ENCODE measurements at regions not wholly inside any gene's neighbourhood (a gene's known extent, or its start where the extent isn't known, plus 50 kb on each side); places are given as distances from the start of the nearest gene placed in this dataset.
A peak's percentile ranks its signal among the peaks of the same experiment; 100 is the strongest.

DNA sequence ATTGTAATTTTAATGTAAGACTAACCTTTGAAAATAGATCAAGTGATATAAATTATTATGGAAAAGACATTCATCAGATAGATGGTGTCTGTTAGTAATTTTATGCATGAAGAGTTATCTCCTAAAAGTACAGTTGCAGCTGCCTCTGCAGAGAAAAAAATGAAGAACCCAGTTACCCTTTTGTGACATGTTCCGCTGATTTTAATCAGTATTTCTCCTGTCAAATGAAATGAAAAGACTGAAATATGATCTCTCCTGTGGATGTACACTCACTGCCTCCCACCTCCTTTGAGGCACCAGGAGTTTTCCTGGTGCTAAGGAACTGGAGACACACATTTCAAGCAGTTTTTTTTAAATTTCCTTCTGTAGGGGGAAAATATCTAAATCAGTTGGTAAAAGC lies 277.4 kb downstream of the KIF4B start:
- DNase-seq, result no peak

DNA sequence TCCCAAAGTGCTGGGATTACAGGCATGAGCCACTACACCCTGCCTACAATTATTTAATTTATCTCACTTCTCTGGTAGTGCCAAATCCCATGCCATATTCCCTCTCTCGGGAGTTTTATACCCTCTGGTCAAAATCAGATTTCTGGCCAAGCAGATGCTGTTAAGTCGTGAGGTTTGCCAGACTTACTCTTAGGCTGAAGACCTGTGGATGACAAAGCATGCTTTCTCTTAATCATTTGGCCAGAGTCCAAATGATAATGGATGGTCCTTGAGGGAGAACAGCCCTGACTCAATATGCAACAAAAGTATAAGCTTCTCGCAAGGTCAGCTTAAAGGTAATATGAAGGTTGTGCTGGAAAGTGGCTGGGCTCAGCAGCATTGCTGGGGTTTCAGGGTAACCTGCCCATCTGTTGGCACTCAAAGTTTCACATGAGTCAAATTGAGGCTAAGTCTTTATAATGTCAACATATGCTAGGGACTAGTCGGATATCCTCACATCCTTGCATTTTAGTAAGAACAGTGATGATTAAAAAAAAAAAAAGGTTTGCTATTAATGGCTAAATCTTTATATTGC lies 280.1 kb downstream of the KIF4B start:
- no peak for DNase-seq

DNA sequence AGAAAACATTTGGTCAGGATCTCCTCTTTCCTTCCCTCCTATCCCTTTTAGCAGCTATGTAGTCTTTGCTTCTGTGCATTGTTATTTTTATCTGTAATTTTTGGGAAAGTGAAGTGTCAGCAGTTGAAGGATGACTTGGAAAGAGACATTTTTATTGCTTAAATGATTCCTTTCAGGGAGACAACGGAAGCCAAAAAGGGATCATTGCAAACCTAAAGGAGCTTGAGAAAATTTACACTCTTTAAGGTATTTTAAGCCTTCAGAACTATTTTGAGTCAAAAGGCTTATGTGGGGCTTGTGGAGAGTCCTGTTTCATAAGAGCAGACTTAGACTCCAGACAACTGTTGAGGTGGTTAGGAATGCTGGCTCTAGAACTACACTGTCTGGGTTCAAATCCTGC lies 281.6 kb downstream of the KIF4B start:
- DNase-seq, result peak in 1 of 58 donors; percentile 4

- DNase-seq, result no peak
Observed at GRCh38 chr5:155299386-155300005, 285.9 kb downstream of the KIF4B start.

DNA sequence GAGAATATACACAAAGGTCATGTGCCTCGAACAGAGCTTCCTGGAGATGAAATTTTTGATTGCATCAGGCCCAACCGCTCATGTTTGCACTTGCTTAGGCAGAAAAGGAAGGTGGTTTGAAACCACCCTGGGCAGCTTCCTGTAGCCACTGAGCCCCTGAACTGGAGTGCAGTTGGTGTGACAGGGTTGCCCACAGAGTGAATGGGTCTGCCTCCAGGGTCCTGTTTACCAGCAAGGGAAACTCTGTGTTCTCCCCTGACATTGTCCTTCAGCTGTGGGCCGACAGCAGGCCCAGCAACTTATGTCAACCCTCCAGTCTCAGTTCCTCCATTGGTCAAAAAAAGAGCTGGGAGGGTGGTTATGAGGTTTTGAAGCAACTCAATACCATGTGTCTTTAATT lies 289.6 kb downstream of the KIF4B start:
- DNase-seq, result peak in 1 of 58 donors; percentile 0

DNA sequence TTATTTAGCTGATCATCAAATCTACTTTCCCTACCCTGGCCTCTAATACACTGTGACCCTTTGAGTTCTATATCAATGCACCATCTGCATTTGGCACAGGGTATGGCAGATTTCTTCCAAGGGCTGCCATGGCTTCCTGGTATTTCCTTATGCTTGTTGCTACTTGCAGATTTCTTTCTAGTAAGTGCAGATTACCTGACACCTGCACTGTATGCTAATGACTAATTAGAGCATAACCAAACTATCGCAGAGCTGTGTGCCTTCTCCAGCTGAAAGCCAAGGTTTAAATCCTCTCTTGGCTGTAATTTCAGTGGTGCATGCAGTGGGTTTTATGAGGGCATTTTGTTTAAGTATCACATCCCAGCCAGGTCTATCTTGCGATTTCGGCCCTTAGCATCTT lies 293.7 kb downstream of the KIF4B start:
- DNase-seq, result no peak

GRCh38 chr5:155308289-155308688 lies 294.7 kb downstream of the KIF4B start:
- DNase-seq, result no peak

DNA sequence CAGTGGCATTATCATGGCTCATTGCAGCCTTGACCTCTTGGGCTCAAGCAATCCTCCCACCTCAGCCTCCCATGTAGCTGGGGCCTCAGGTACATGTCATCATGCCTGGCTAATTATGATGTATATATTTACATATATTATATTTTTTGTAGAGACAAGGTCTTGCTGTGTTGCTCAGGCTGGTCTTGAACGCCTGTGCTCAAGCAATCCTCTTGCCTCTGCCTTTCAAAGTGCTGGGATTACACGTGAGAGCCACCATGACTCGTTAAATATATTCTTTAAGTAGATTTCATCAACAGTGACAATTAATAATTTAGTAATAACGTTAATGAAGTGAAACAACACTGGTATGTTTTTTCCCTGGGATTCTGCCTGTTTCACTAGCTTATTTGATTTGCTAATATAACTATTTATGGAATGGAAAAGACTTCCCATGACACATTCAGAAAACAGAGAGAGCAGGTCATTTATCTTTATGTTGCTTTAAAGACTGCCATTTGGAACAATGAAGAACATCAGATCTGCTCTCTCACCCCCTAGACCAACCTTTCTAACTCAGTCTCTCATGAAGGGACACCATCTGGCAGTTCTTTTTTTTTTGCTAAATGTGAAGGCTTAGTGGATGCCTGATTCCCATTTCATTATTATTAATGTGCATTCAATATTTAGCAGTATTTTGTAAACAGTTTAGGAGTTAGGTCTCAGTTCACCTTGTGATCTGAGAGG lies 295.6 kb downstream of the KIF4B start:
- no peak for DNase-seq

- no peak for DNase-seq
Observed at GRCh38 chr5:155311721-155312120, 298.2 kb downstream of the KIF4B start.

- no peak for DNase-seq
Observed at GRCh38 chr5:155313518-155313917, 300.0 kb downstream of the KIF4B start.

GRCh38 chr5:155316070-155316714 lies 302.6 kb downstream of the KIF4B start:
- DNase-seq, result no peak

GRCh38 chr5:155332618-155333017 lies 319.1 kb downstream of the KIF4B start:
- peak in 20 of 58 donors; percentile 1 to 69 (median 8) for DNase-seq

GRCh38 chr5:155342956-155343355 lies 329.4 kb downstream of the KIF4B start:
- no peak for DNase-seq

- no peak for DNase-seq
Observed at GRCh38 chr5:155343468-155343867, 329.9 kb downstream of the KIF4B start.

DNA sequence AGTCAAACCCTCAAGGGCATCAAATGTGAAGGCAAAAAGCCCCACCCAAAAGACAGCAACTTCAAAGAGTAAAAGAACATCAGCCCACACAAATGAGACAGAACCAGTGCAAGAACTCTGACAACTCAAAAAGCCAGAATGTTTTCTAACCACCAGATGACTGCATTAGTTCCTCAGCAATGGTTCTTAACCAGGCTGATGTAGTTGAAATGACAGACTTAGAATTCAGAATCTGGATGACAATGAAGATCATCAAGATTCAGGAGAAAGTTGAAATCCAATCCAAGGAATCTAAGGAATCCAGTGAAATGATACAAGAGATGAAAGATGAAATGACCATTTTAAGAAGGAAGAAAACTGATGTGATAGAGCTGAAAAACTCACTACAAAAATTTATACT lies 339.7 kb downstream of the KIF4B start:
- DNase-seq, result no peak

DNA sequence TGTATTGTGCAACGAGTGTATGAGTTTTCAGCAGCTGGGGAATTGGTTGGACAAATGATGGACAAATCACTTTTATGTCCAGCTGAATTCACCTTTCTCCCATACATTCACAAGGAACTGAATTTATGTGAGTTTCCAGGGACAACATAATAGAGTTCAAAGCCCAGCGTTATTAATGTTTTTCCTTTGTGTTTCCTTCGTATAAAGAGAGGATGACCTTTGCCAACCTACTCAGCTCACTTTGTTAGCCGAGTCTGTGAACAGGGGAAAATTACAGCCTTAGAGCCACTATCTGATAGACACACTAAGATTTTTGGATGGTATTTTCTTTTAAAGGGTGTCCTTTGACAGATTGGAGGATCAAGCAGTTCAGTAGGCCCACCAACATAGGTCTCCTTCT lies 352.5 kb downstream of the KIF4B start:
- DNase-seq, result no peak

- no peak for DNase-seq
Observed at GRCh38 chr5:155367841-155368240, 354.3 kb downstream of the KIF4B start.

DNA sequence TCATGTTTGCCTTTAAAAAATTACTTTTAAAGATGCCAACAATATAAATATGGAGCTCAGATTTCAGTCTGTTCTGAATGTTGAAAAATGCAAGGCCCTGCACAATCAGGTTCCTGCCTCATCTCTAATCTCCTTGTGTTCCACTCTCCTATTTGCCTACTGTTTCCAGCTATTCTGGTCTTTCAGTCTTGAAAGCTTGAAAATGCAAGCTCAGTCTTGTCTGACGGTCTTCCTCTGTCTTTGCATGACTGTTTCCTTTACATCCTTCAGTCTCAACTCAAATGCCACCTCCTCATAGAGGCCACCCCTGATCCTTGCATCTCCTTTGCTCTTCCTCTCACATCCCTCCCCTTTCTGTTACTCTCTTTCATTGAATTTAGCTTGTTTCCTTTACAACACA lies 354.9 kb downstream of the KIF4B start:
- no peak for DNase-seq

DNA sequence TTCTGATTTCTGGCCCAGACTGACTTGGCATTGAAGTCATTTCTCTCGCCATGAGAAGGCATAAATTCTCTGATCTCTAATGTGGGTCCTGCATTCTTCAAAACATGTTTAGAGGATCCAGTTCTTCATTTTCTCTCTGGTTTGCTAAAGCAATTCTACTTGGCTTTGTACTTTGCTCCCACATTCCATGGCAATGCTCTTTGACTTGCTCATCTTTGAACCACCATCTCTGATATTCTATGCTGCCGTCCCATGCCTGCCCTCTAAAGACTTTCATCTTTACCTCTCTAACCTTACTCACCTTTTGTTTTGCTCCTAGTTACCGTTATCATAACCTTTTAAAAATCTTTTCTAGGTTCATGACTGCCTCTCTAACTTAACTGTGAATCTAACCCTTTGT lies 366.9 kb downstream of the KIF4B start:
- no peak for DNase-seq

DNA sequence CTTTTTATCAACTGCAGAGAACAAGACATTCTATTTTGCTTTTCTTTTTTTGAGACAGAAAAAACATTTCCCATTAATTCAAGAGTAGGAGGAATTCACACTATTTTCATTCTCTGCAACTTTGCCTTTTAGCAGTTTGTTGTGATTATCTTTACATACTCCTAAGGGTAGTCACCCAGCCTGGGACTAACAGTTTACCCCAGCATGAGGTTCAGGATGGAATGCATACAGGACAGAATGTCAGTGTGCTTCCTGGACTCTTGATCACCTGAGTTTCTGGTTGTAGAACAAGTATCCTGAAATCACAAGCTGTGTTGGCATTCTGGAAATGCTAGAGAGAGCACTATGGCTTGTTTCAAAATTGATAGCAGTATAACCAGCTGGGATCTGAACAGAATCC lies 368.1 kb downstream of the KIF4B start:
- no peak for DNase-seq

DNA sequence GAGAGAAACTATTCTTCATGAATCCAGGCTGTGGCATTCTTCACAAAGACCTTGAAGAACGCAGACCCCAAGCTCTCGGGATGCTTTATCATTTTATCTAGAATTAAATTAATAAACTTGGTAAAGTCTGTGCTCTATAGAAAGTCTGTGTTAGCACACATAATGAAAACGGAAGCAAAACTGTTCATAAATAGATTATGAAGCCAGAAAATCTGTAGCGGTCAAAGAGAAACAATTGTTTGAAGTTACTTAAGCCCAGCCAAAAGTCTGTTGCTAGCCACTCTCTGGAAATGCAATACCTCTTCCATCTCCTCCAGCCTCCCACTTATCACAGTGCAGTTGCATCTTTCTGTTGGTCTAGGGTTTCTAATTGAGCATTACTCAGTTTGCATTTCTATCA lies 375.9 kb downstream of the KIF4B start:
- DNase-seq, result no peak

- DNase-seq, result no peak
Observed at GRCh38 chr5:155394727-155395126, 381.2 kb downstream of the KIF4B start.

All from anterior cingulate cortex (tissue), 58 donors.